Stomach (tissue), 4 donors: ENCODE measurements at regions not wholly inside any gene's neighbourhood (a gene's known extent, or its start where the extent isn't known, plus 50 kb on each side); places are given as distances from the start of the nearest gene placed in this dataset.

Experiments
- EP300 ChIP-seq: sonication (generic); formaldehyde crosslinking; IDR thresholded peaks from one replicate; pipeline ENCODE4 v1.6.1; 2017; ENCODE audit warnings: antibody characterized with exemption
- POLR2A ChIP-seq, 4 donors: fragments of 450-650 bp; IDR thresholded peaks; one replicate each; pipeline ENCODE4 v1.6.1; 2016; ENCODE audit warnings: antibody characterized with exemption in 4 of 4, control low read depth in 2 of 4, mild to moderate bottlenecking in 1 of 4, moderate library complexity in 1 of 4
- POLR2AphosphoS5 ChIP-seq, 3 donors: sonication (generic); formaldehyde crosslinking; IDR thresholded peaks; one replicate each; pipeline ENCODE4 v1.6.1; 2016; ENCODE audit warnings: antibody characterized with exemption in 3 of 3
- TF ChIP-seq, protein P1 (sequence below), 7 experiments: fragments of 450-650 bp in 4 of 7; fragments of 200-600 bp in 3 of 7; sonication (generic) in 3 of 7; IDR thresholded peaks; one replicate each; pipeline ENCODE4 v1.5.1; 2016 to 2019; ENCODE audit warnings: antibody characterized with exemption in 7 of 7, control low read depth in 2 of 7, mild to moderate bottlenecking in 1 of 7

DNA sequence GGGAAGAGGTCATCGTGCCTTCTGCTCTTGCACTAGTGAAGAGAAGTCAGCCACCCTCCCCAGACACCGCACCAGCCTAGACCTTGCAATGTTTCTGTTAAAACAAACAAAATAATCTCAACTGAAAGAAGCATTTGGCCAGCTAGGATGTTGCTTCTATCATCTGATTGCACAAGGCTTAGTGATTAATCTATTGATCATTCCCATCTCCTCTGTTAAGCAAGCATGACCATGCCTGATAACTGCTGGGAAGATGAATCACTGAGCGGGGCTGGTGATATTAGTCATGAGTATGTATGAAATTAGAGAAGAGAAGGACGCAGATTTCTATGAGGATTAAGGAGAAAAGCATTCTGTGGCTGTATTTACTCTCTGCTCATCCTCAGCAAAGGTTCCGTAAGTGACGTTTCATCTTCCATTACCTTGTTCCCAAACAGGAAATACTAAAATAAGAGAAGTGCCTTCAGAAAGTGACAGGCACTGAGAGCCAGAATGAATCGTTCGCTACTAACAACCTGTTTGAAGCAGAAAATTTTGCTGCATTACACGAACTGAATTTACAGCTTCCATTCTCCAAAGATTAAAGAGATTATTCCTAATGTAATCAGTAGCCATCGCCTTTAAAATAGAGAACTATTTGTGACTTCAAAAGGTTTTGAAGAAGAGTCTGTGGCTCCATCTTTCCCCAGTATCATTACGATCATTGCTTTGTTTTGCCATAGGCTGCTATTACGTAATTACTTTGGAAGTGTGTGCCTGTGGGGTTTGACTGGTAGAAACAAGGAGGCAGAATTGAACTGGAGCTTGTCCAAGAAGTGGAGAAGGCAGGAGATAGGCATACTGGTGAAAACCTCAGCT is 219.1 kb downstream of the MED10 start:
- TF ChIP-seq, protein P1, sequence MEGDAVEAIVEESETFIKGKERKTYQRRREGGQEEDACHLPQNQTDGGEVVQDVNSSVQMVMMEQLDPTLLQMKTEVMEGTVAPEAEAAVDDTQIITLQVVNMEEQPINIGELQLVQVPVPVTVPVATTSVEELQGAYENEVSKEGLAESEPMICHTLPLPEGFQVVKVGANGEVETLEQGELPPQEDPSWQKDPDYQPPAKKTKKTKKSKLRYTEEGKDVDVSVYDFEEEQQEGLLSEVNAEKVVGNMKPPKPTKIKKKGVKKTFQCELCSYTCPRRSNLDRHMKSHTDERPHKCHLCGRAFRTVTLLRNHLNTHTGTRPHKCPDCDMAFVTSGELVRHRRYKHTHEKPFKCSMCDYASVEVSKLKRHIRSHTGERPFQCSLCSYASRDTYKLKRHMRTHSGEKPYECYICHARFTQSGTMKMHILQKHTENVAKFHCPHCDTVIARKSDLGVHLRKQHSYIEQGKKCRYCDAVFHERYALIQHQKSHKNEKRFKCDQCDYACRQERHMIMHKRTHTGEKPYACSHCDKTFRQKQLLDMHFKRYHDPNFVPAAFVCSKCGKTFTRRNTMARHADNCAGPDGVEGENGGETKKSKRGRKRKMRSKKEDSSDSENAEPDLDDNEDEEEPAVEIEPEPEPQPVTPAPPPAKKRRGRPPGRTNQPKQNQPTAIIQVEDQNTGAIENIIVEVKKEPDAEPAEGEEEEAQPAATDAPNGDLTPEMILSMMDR (IDR thresholded peaks at IDR 0.05) = no peak
- TF ChIP-seq POLR2A (IDR thresholded peaks at IDR 0.05) (no peak), POLR2AphosphoS5 (IDR thresholded peaks at IDR 0.05) (no peak), EP300 (no peak)
